ENCODE measurements at regions not wholly inside any gene's neighbourhood (a gene's known extent, or its start where the extent isn't known, plus 50 kb on each side); places are given as distances from the start of the nearest gene placed in this dataset.
"Not testable (repeated sequence)": the region's sequence is repeated elsewhere in the genome, so short reads cannot be mapped to it uniquely, and the experiment has no call there.

DNA sequence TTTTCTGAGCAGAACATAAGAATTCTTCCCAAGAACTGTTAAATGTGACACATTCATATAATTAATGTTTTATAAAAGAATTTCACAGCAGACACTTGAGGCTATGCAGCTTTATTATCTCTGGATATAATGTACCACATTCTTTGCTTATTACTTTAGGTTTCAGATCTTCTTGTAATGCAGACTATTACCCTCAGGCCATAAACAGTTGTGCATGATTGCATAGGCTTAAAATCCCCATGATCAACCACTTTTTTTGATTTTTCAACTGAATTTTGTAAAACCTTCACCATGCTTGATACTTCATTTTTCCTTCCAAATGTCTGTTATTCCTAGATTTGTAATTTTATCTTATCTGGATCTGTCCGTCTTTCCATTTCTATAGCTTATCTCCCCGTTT is 1355.7 kb downstream of the BRINP3 start:
- no peak for DNase-seq (ENCODE audit: extremely low read depth, low read depth)
- TF ChIP-seq, protein P1, sequence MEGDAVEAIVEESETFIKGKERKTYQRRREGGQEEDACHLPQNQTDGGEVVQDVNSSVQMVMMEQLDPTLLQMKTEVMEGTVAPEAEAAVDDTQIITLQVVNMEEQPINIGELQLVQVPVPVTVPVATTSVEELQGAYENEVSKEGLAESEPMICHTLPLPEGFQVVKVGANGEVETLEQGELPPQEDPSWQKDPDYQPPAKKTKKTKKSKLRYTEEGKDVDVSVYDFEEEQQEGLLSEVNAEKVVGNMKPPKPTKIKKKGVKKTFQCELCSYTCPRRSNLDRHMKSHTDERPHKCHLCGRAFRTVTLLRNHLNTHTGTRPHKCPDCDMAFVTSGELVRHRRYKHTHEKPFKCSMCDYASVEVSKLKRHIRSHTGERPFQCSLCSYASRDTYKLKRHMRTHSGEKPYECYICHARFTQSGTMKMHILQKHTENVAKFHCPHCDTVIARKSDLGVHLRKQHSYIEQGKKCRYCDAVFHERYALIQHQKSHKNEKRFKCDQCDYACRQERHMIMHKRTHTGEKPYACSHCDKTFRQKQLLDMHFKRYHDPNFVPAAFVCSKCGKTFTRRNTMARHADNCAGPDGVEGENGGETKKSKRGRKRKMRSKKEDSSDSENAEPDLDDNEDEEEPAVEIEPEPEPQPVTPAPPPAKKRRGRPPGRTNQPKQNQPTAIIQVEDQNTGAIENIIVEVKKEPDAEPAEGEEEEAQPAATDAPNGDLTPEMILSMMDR (IDR thresholded peaks at IDR 0.05; ENCODE audit: low read depth, low read length): no peak

DNA sequence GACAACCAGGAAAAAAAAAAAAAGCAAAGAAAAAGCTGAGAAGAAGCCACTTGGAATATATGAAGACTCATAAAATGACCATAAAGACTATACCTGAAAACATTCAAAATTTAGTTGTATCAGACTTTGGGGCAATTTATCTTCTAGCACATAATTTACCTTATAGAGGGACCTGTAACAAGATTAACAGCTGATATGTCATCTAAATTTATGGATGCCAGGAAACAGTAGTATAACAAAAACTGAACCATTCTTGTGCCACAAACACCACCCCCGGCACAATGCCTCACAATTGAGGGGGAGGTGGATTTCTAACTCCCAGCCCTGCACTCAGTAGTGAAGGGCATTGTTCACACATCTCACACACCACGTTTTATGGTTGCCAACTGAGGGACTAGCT is 1352.0 kb downstream of the BRINP3 start:
- TF ChIP-seq, protein P1 (IDR thresholded peaks at IDR 0.05; ENCODE audit: low read depth, low read length): no peak
- DNase-seq (ENCODE audit: extremely low read depth, low read depth): no peak

DNA sequence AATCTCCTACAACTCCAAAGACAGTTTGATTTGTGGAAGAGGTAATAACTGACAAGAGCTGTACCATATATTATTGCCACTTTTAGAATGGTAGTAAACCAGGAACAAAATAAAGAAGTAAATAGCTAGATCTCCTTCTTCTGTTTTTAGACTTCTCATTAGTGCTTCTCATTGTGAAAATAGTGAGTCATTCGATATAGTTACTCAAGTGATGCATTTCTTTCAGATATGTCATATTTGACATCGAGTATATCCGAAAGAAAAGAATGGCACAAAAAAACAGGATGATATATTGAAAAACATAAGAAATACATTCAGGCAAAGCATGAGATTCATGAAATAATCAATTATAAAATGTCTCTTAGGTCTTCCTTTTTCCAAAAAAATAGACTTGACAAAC is 1346.1 kb downstream of the BRINP3 start:
- no peak for DNase-seq (ENCODE audit: extremely low read depth, low read depth)
- TF ChIP-seq, protein P1 (IDR thresholded peaks at IDR 0.05; ENCODE audit: low read depth, low read length): no peak

DNA sequence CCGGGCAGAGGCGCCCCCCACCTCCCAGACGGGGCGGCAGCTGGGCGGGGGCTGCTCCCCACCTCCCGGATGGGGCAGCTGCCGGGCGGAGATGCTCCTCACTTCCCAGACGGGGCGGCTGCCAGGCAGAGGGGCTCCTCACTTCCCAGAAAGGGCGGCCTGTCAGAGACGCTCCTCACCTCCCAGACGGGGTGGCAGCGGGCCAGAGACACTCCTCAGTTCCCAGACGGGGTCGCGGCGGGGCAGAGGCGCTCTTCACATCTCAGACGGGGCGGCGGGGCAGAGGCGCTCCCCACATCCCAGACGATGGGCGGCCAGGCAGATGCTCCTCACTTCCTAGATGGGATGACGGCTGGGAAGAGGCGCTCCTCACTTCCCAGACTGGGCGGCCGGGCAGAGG is 1337.9 kb downstream of the BRINP3 start:
- not testable (repeated sequence) for DNase-seq (ENCODE audit: extremely low read depth, low read depth)

DNA sequence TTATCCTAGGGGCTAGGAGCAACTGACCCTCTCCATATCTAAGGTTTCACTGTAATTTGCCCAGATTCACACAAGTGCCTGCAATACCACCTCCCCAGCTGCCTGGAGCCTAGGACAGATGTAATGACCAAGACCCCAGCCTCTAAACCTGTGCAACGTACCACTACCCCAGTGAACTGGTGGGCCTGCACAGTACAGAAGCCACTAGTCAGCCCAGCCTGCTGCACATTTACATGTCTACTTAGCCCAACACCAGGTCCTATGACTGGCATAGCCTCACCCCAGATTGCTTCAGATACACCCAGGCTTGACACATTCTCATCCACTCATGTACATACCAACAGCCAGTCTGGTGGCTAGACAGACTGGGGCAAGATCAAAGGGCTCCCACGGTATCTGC is 1336.6 kb downstream of the BRINP3 start:
- no peak for DNase-seq (ENCODE audit: extremely low read depth, low read depth)
- TF ChIP-seq, protein P1 (IDR thresholded peaks at IDR 0.05; ENCODE audit: low read depth, low read length): no peak

DNA sequence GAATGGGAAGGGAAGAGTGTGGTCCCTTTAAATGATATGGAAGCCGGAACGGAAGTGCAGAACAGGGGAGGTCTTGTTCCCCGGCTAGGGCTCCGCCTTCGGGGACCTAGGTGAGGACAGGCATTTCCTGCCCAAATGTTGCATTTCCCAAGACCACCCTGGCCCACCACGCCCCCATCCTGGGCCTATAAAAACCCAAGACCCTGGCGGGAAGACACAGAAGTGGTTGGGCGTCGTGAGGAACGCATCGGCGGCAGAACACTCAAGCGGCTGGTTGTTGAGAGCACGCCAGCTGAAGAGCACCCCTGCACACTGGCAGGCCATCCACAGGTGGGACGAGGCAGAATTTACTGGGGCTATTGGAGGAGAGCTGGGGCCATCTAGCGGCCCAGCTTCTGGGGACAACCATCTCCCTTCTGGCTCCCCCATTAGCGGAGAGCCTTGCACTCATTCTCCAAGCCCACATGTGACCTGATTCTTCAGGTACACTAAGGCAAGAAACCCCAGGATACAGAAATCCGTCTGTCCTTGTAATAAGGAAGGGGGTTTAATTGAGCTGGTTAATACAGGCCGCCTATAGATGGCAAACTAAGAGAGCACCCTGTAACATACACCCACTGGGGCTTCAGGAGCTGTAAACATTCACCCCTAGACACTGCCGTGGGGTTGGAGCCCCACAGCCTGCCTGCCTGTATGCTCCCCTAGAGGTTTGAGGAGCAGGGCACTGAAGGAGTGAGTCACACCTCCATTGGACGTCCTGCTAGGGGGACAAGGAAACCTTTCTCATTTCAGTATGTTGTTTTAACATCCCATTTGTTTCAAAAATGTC is 1327.9 kb downstream of the BRINP3 start:
- no peak for DNase-seq (ENCODE audit: extremely low read depth, low read depth)
- TF ChIP-seq, protein P1 (IDR thresholded peaks at IDR 0.05; ENCODE audit: low read depth, low read length): no peak

DNA sequence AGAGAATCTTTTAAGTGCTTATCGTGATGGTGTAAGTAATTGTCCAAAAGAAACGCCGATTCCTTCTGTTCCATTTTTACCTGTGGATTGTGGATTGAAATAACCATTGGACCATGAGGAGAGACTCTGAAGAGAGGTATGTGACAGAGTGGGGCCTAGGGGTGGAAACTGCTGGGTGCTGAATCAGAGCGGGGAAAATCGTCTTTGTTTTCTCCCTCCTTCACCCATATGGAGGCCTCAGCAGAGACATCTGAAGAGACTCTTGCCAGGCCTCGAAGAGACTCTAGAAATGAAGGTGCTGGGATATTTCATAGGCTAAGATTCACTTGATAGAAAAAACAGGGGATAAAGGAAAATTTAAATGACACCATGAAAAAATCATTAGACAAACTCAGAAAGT is 1327.0 kb downstream of the BRINP3 start:
- DNase-seq (ENCODE audit: extremely low read depth, low read depth): no peak

More for the DNA sequence above, 1327.0 kb downstream of the BRINP3 start:
- TF ChIP-seq, protein P1 (IDR thresholded peaks at IDR 0.05; ENCODE audit: low read depth, low read length): no peak
